ENCODE measurements at regions not wholly inside any gene's neighbourhood (a gene's known extent, or its start where the extent isn't known, plus 50 kb on each side); places are given as distances from the start of the nearest gene placed in this dataset.
"Not testable (repeated sequence)": the region's sequence is repeated elsewhere in the genome, so short reads cannot be mapped to it uniquely, and the experiment has no call there.

DNA sequence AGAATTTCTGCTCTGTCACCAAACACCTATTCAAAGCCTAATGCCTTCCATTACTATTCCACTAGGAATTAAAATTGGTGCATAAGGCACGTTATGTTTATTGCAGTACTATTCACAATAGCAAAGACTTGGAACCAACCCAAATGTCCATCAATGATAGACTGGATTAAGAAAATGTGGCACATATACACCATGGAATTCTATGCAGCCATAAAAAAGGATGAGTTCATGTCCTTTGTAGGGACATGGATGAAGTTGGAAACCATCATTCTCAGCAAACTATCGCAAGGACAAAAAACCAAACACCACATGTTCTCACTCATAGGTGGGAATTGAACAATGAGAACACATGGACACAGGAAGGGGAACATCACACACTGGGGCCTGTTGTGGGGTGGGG is 902.1 kb downstream of the UQCRFS1 start:
- TF ChIP-seq CTCF, POLR2A (IDR thresholded peaks at IDR 0.05): not testable (repeated sequence)
